ENCODE measurements at regions not wholly inside any gene's neighbourhood (a gene's known extent, or its start where the extent isn't known, plus 50 kb on each side); places are given as distances from the start of the nearest gene placed in this dataset.

- no peak for TF ChIP-seq GLIS3 (CRISPR knock-in tag; IDR thresholded peaks at IDR 0.05)
- TF ChIP-seq TSHZ2 (CRISPR knock-in tag; IDR thresholded peaks at IDR 0.05) = no peak
- no peak for TF ChIP-seq ZNF565 (CRISPR knock-in tag; conservative IDR thresholded peaks at IDR 0.05; ENCODE audit: low read depth)
- no peak for TF ChIP-seq PPARA (CRISPR knock-in tag; IDR thresholded peaks at IDR 0.05; ENCODE audit: borderline replicate concordance)
- TF ChIP-seq BACH2 (CRISPR knock-in tag; IDR thresholded peaks at IDR 0.05; ENCODE audit: borderline replicate concordance) = no peak
- no peak for TF ChIP-seq TOX (CRISPR knock-in tag; IDR thresholded peaks at IDR 0.05; ENCODE audit: borderline replicate concordance)
- no peak for TF ChIP-seq OSR1 (CRISPR knock-in tag; IDR thresholded peaks at IDR 0.05)
- TF ChIP-seq ARNTL (CRISPR knock-in tag; IDR thresholded peaks at IDR 0.05; ENCODE audit: borderline replicate concordance, low read depth) = no peak
- no peak for TF ChIP-seq RARB (CRISPR knock-in tag; IDR thresholded peaks at IDR 0.05)
- TF ChIP-seq ZC3H10 (CRISPR knock-in tag; IDR thresholded peaks at IDR 0.05) = no peak
- no peak for ATAC-seq
Observed at GRCh38 chr20:11331096-11331495, 586.6 kb upstream of the BTBD3 start.

GRCh38 chr20:11332381-11332780, 585.3 kb upstream of the BTBD3 start:
- TF ChIP-seq BACH2 (CRISPR knock-in tag; IDR thresholded peaks at IDR 0.05; ENCODE audit: borderline replicate concordance) = no peak
- TF ChIP-seq SNAI2 (CRISPR knock-in tag; IDR thresholded peaks at IDR 0.05) = no peak
- no peak for TF ChIP-seq ARNTL (CRISPR knock-in tag; IDR thresholded peaks at IDR 0.05; ENCODE audit: borderline replicate concordance, low read depth)
- no peak for TF ChIP-seq TCF4 (CRISPR knock-in tag; IDR thresholded peaks at IDR 0.05; ENCODE audit: borderline replicate concordance)
- no peak for TF ChIP-seq POU6F1 (CRISPR knock-in tag; IDR thresholded peaks at IDR 0.05; ENCODE audit: borderline replicate concordance, low read depth)
- ATAC-seq = no peak

- no peak for ATAC-seq
- TF ChIP-seq CSRNP3 (CRISPR knock-in tag; IDR thresholded peaks at IDR 0.05) (no peak), ZFP3 (CRISPR knock-in tag; IDR thresholded peaks at IDR 0.05) (no peak), PPARA (CRISPR knock-in tag; IDR thresholded peaks at IDR 0.05; ENCODE audit: borderline replicate concordance) (no peak), TCF4 (CRISPR knock-in tag; IDR thresholded peaks at IDR 0.05; ENCODE audit: borderline replicate concordance) (no peak), CREB5 (CRISPR knock-in tag; IDR thresholded peaks at IDR 0.05; ENCODE audit: low read depth) (no peak), PATZ1 (CRISPR knock-in tag; IDR thresholded peaks at IDR 0.05; ENCODE audit: borderline replicate concordance) (no peak)
Observed at GRCh38 chr20:11333634-11334033, 584.1 kb upstream of the BTBD3 start.

GRCh38 chr20:11337361-11338130, 580.1 kb upstream of the BTBD3 start:
- TF ChIP-seq ARNTL (CRISPR knock-in tag; IDR thresholded peaks at IDR 0.05; ENCODE audit: borderline replicate concordance, low read depth) (no peak), POU6F1 (CRISPR knock-in tag; IDR thresholded peaks at IDR 0.05; ENCODE audit: borderline replicate concordance, low read depth) (no peak), ZNF70 (CRISPR knock-in tag; IDR thresholded peaks at IDR 0.05) (no peak), GLIS3 (CRISPR knock-in tag; IDR thresholded peaks at IDR 0.05) (no peak)
- ATAC-seq = no peak
